GM21619 (cell line): ENCODE measurements at regions not wholly inside any gene's neighbourhood (a gene's known extent, or its start where the extent isn't known, plus 50 kb on each side); places are given as distances from the start of the nearest gene placed in this dataset.
"Not testable (repeated sequence)": the region's sequence is repeated elsewhere in the genome, so short reads cannot be mapped to it uniquely, and the experiment has no call there.

Source experiments
- ATAC-seq: cut with Tn5 transposase; IDR thresholded peaks from one replicate; pipeline ENCODE4 v1.9.1; 2021; ENCODE audit not compliant: unreplicated experiment

- ATAC-seq = peak; percentile 47
Observed at GRCh38 chr13:95388420-95389079, 87.3 kb upstream of the ABCC4 start.

GRCh38 chr13:95391362-95391761 is 90.1 kb upstream of the ABCC4 start:
- ATAC-seq = no peak

- ATAC-seq = no peak
Observed at GRCh38 chr13:95391785-95392184, 90.5 kb upstream of the ABCC4 start.

GRCh38 chr13:95392597-95392996 is 91.3 kb upstream of the ABCC4 start:
- no peak for ATAC-seq

GRCh38 chr13:95403349-95404140 is 102.3 kb upstream of the ABCC4 start:
- peak; percentile 14 for ATAC-seq

GRCh38 chr13:95404141-95404882 is 103.1 kb upstream of the ABCC4 start:
- peak; percentile 94 for ATAC-seq

GRCh38 chr13:95406176-95406575 is 104.9 kb upstream of the ABCC4 start:
- ATAC-seq = no peak

GRCh38 chr13:95411428-95412040 is 110.3 kb upstream of the ABCC4 start:
- ATAC-seq = no peak

- ATAC-seq = no peak
Observed at GRCh38 chr13:95418946-95419345, 117.7 kb upstream of the ABCC4 start.

GRCh38 chr13:95420501-95420900 is 119.2 kb upstream of the ABCC4 start:
- ATAC-seq = no peak

GRCh38 chr13:95426631-95427030 is 125.4 kb upstream of the ABCC4 start:
- no peak for ATAC-seq

GRCh38 chr13:95430525-95430924 is 122.0 kb upstream of the CLDN10 start:
- ATAC-seq = not testable (repeated sequence)

GRCh38 chr13:95432141-95432540 is 120.4 kb upstream of the CLDN10 start:
- no peak for ATAC-seq

GRCh38 chr13:95433537-95433936 is 119.0 kb upstream of the CLDN10 start:
- ATAC-seq = no peak

GRCh38 chr13:95434111-95434510 is 118.4 kb upstream of the CLDN10 start:
- no peak for ATAC-seq

- no peak for ATAC-seq
Observed at GRCh38 chr13:95437561-95437960, 115.0 kb upstream of the CLDN10 start.

- ATAC-seq = no peak
Observed at GRCh38 chr13:95438297-95438696, 114.2 kb upstream of the CLDN10 start.

GRCh38 chr13:95440441-95441088 is 112.0 kb upstream of the CLDN10 start:
- ATAC-seq = no peak

- no peak for ATAC-seq
Observed at GRCh38 chr13:95441326-95441725, 111.2 kb upstream of the CLDN10 start.

GRCh38 chr13:95444006-95444730 is 108.4 kb upstream of the CLDN10 start:
- ATAC-seq = no peak
